OCI-LY3 (cell line): ENCODE measurements at regions not wholly inside any gene's neighbourhood (a gene's known extent, or its start where the extent isn't known, plus 50 kb on each side); places are given as distances from the start of the nearest gene placed in this dataset.

Source experiments
- H2AFZ ChIP-seq: fragments of 200-600, 300-600 bp; shearing (Covaris generic); 2 replicates; pipeline ENCODE4 v1.6.0; 2014; ENCODE audit warnings: antibody characterized with exemption, low read depth, low read length
- H3K27ac ChIP-seq: fragments of 200-600, 300-600 bp; sonication (generic); 2 replicates; pipeline ENCODE4 v1.5.1; 2014; ENCODE audit warnings: mild to moderate bottlenecking, low read length, moderate library complexity, mixed read lengths
- H3K27me3 ChIP-seq: fragments of 200-600, 300-600 bp; sonication (generic); 2 replicates; pipeline ENCODE4 v1.6.1; 2014; ENCODE audit warnings: low read depth, low read length, mixed read lengths
- H3K36me3 ChIP-seq: fragments of 200-600, 300-600 bp; sonication (generic); replicated peaks from 2 replicates; pipeline ENCODE3; 2014; ENCODE audit warnings: low read depth, low read length, mixed read lengths
- H3K4me1 ChIP-seq: fragments of 300-600, 200-600 bp; sonication (generic); 2 replicates; pipeline ENCODE4 v1.6.1; 2014; ENCODE audit warnings: low read length, mixed read lengths
- H3K4me2 ChIP-seq: fragments of 200-600, 300-600 bp; sonication (generic); 2 replicates; pipeline ENCODE4 v1.6.1; 2014; ENCODE audit warnings: low read length, mixed read lengths
- H3K4me3 ChIP-seq: fragments of 300-600, 200-600 bp; sonication (generic); 2 replicates; pipeline ENCODE4 v1.5.1; 2014; ENCODE audit warnings: antibody characterized with exemption, mild to moderate bottlenecking, low read length, moderate library complexity
- H3K79me2 ChIP-seq: fragments of 300-600, 200-600 bp; shearing (Covaris generic); 2 replicates; pipeline ENCODE4 v1.6.1; 2014; ENCODE audit warnings: mild to moderate bottlenecking, low read length, mixed read lengths
- H3K9ac ChIP-seq: fragments of 300-600, 200-600 bp; shearing (Covaris generic); 2 replicates; pipeline ENCODE4 v1.6.0; 2014; ENCODE audit warnings: mild to moderate bottlenecking, low read length, moderate library complexity
- H3K9me3 ChIP-seq: fragments of 200-600, 300-600 bp; shearing (Covaris generic); 2 replicates; pipeline ENCODE4 v1.6.1; 2014; ENCODE audit warnings: low read length, mixed read lengths; ENCODE audit not compliant: insufficient read depth
- H4K20me1 ChIP-seq: fragments of 200-600, 300-600 bp; sonication (generic); 2 replicates; pipeline ENCODE4 v1.6.1; 2016; ENCODE audit warnings: low read length, mixed read lengths; ENCODE audit not compliant: insufficient read depth
- EZH2phosphoT487 ChIP-seq: fragments of 200-600 bp; shearing (Covaris generic); IDR thresholded peaks from 2 replicates; pipeline ENCODE4 v1.6.1; 2018; ENCODE audit warnings: antibody characterized with exemption, mixed run types, low read depth
- TF ChIP-seq, protein P1 (sequence below): fragments of 200-600, 300-600 bp; sonication (generic); IDR thresholded peaks from 2 replicates; pipeline ENCODE4 v1.5.1; 2014; ENCODE audit warnings: antibody characterized with exemption, low read length, low read depth

DNA sequence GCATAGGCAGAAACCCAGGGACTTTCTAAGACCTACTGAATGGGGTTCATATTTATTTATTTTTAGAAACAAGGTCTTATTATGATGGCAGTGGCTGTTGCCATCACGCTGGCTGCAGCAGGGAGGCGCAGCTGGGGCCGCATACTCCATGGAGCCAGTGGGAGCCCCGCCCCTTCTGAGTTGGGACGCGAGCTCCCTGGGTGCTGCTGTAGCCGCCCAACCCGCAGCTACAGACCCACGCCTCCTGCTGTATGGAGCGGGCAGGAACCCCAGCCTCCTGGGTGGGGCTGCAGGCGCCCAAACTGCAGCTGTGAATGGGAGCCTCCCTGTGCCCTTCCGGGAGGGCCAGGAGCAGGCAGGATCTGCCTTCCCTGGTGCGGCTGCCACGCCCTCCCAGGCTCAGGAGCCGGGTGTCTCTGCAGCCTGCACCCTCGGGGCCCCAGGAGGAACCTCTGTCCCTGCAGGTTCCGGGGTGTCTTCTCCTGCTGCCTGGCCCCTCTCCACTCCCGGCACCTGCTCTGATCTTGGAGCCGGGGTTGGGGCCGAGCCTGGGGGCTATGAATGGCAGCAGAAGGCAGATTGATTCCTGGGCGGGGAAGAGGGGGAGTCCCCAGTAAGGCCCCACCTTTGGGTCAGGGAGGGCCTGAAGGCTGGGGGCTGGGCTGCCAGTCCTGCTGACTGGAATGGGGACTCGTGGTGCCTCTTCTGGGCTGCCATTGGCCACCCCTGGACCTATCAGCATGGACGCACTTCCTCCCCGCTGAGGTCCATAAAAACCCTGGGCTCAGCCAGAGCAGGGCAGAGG lies 66.5 kb upstream of the LRRN2 start:
- H3K36me3 ChIP-seq = no peaks in the 10 kb centered on the region
- H3K9ac ChIP-seq = no peak overlapping the region
- H3K79me2 ChIP-seq = no peaks in the 10 kb centered on the region
- no peak overlapping the region for H3K4me3 ChIP-seq
- no peaks in the 10 kb centered on the region for H3K4me1 ChIP-seq
- peaks cover 38% of the 10 kb centered on the region for H3K27me3 ChIP-seq
- no peak overlapping the region for H2AFZ ChIP-seq
- H4K20me1 ChIP-seq = no peaks in the 10 kb centered on the region
- TF ChIP-seq, protein P1, sequence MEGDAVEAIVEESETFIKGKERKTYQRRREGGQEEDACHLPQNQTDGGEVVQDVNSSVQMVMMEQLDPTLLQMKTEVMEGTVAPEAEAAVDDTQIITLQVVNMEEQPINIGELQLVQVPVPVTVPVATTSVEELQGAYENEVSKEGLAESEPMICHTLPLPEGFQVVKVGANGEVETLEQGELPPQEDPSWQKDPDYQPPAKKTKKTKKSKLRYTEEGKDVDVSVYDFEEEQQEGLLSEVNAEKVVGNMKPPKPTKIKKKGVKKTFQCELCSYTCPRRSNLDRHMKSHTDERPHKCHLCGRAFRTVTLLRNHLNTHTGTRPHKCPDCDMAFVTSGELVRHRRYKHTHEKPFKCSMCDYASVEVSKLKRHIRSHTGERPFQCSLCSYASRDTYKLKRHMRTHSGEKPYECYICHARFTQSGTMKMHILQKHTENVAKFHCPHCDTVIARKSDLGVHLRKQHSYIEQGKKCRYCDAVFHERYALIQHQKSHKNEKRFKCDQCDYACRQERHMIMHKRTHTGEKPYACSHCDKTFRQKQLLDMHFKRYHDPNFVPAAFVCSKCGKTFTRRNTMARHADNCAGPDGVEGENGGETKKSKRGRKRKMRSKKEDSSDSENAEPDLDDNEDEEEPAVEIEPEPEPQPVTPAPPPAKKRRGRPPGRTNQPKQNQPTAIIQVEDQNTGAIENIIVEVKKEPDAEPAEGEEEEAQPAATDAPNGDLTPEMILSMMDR = no peak
- TF ChIP-seq EZH2phosphoT487 = no peak
- H3K27ac ChIP-seq = no peak overlapping the region
- no peaks in the 10 kb centered on the region for H3K9me3 ChIP-seq
- H3K4me2 ChIP-seq = no peak overlapping the region

DNA sequence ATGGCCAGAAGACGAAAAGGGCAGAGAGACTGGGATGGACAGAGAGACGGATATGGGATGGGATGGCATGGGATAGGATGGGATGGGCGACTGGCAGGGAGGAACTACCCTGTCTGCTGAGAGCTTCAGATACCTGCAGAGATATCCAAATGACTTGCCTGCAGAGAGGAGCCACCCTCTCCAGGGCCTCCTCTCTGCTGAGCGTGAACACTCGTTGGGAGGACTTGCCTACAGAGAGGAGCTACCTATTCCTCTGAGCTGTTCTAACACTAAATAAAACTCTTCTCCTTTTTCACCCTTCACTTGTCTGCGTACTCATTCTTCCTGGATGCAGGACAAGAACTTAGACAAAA lies 67.1 kb upstream of the LRRN2 start:
- no peaks in the 10 kb centered on the region for H3K79me2 ChIP-seq
- no peak overlapping the region for H3K27ac ChIP-seq
- H4K20me1 ChIP-seq = no peaks in the 10 kb centered on the region
- no peak overlapping the region for H3K4me2 ChIP-seq
- no peak overlapping the region for H3K4me3 ChIP-seq
- TF ChIP-seq, protein P1 = no peak
- TF ChIP-seq EZH2phosphoT487 = no peak
- H3K9me3 ChIP-seq = no peaks in the 10 kb centered on the region
- H3K36me3 ChIP-seq = no peaks in the 10 kb centered on the region
- no peak overlapping the region for H3K9ac ChIP-seq
- peaks cover 35% of the 10 kb centered on the region for H3K27me3 ChIP-seq
- H3K4me1 ChIP-seq = no peaks in the 10 kb centered on the region
- H2AFZ ChIP-seq = no peak overlapping the region

DNA sequence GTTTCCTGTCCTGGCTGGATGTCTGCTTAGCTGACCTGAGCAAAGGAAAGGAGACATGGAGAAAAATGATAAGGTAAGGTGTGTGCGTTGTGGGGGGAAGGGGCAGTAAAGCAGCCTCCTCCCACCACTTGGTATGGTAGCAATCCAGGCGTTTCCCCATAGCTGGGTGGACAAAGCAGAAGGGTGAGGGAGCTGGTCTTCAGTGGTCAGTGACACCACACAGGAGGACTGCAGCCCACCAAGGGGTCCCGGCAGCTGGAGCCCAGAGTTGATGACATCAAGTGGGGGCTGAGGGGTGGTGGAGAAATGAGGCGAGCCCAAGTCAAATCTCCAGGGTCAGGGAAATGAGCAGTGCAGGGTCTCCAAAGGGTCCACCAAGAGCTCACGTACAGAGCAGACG lies 69.3 kb upstream of the LRRN2 start:
- Histone ChIP-seq H3K4me2 (no peak overlapping the region), H3K9ac (no peak overlapping the region), H3K9me3 (no peaks in the 10 kb centered on the region), H3K27me3 (peaks cover 26% of the 10 kb centered on the region), H3K36me3 (no peaks in the 10 kb centered on the region), H3K4me1 (no peaks in the 10 kb centered on the region), H3K4me3 (no peak overlapping the region), H3K27ac (no peak overlapping the region), H2AFZ (no peak overlapping the region), H4K20me1 (no peaks in the 10 kb centered on the region), H3K79me2 (no peaks in the 10 kb centered on the region)
- TF ChIP-seq, protein P1 = no peak
- no peak for TF ChIP-seq EZH2phosphoT487

DNA sequence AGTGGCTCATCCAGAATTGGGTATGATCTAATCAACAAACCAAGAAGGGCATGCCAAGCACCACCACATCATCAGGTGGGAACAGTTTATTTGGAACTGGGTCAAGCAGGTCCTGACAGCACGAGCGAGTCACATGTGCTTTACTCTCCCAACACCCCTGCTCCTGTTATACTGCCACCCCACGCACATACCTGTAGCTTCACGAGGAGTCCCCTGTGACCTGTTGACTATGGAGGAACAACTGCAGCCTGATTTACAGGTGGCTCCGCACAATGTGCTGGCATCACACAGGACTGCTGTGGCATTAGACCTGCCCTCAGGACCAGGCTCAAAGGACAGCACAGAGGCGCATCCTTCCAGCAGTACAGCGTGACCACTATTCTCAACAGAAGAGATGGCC lies 70.8 kb upstream of the LRRN2 start:
- no peaks in the 10 kb centered on the region for H3K79me2 ChIP-seq
- no peak overlapping the region for H3K4me2 ChIP-seq
- no peak overlapping the region for H3K27ac ChIP-seq
- no peaks in the 10 kb centered on the region for H3K9me3 ChIP-seq
- no peaks in the 10 kb centered on the region for H3K4me1 ChIP-seq
- H3K36me3 ChIP-seq = no peaks in the 10 kb centered on the region
- H3K27me3 ChIP-seq = peaks cover 38% of the 10 kb centered on the region
- no peak overlapping the region for H3K9ac ChIP-seq
- TF ChIP-seq EZH2phosphoT487 = no peak
- TF ChIP-seq, protein P1 = no peak
- H3K4me3 ChIP-seq = no peak overlapping the region
- H2AFZ ChIP-seq = no peak overlapping the region
- H4K20me1 ChIP-seq = no peaks in the 10 kb centered on the region
